GM19452 (cell line): ENCODE measurements at regions not wholly inside any gene's neighbourhood (a gene's known extent, or its start where the extent isn't known, plus 50 kb on each side); places are given as distances from the start of the nearest gene placed in this dataset.
A peak's percentile ranks its signal among the peaks of the same experiment; 100 is the strongest.

Experiments
- ATAC-seq: cut with Tn5 transposase; IDR thresholded peaks from one replicate; pipeline ENCODE4 v1.9.1; 2021; ENCODE audit not compliant: unreplicated experiment

GRCh38 chr6:80667006-80667405, 560.5 kb downstream of the BCKDHB start:
- no peak for ATAC-seq

- no peak for ATAC-seq
These were observed 552.5 kb downstream of the BCKDHB start for GRCh38 chr6:80658926-80659325.

GRCh38 chr6:80647156-80647555, 540.7 kb downstream of the BCKDHB start:
- no peak for ATAC-seq

GRCh38 chr6:80643881-80644280, 537.4 kb downstream of the BCKDHB start:
- no peak for ATAC-seq

GRCh38 chr6:80642452-80642851, 536.0 kb downstream of the BCKDHB start:
- ATAC-seq = no peak

- no peak for ATAC-seq
These were observed 535.1 kb downstream of the BCKDHB start for GRCh38 chr6:80641591-80641990.

- ATAC-seq = no peak
These were observed 533.7 kb downstream of the BCKDHB start for GRCh38 chr6:80640176-80640575.

GRCh38 chr6:80639181-80639629, 532.7 kb downstream of the BCKDHB start:
- ATAC-seq = no peak

- peak; percentile 98 for ATAC-seq
These were observed 532.0 kb downstream of the BCKDHB start for GRCh38 chr6:80638213-80639055.

- ATAC-seq = no peak
These were observed 530.8 kb downstream of the BCKDHB start for GRCh38 chr6:80637312-80637711.

GRCh38 chr6:80636689-80637088, 530.2 kb downstream of the BCKDHB start:
- ATAC-seq = no peak

GRCh38 chr6:80633412-80633811, 526.9 kb downstream of the BCKDHB start:
- no peak for ATAC-seq

- no peak for ATAC-seq
These were observed 518.9 kb downstream of the BCKDHB start for GRCh38 chr6:80625405-80625804.

GRCh38 chr6:80623066-80623815, 516.8 kb downstream of the BCKDHB start:
- ATAC-seq = no peak

GRCh38 chr6:80622641-80623040, 516.2 kb downstream of the BCKDHB start:
- ATAC-seq = no peak

GRCh38 chr6:80618953-80619352, 512.5 kb downstream of the BCKDHB start:
- no peak for ATAC-seq

- no peak for ATAC-seq
These were observed 504.4 kb downstream of the BCKDHB start for GRCh38 chr6:80610846-80611245.

- ATAC-seq = no peak
These were observed 502.4 kb downstream of the BCKDHB start for GRCh38 chr6:80608881-80609280.

- no peak for ATAC-seq
These were observed 501.4 kb downstream of the BCKDHB start for GRCh38 chr6:80607811-80608391.

- ATAC-seq = no peak
These were observed 498.9 kb downstream of the BCKDHB start for GRCh38 chr6:80605165-80605989.

GRCh38 chr6:80603679-80604078, 497.2 kb downstream of the BCKDHB start:
- ATAC-seq = no peak
